ENCODE measurements at regions not wholly inside any gene's neighbourhood (a gene's known extent, or its start where the extent isn't known, plus 50 kb on each side); places are given as distances from the start of the nearest gene placed in this dataset.
A peak's percentile ranks its signal among the peaks of the same experiment; 100 is the strongest.

- peak; percentile 13 for DNase-seq
These were observed 124.3 kb downstream of the TRIM29 start for GRCh38 chr11:120013325-120014250.

DNA sequence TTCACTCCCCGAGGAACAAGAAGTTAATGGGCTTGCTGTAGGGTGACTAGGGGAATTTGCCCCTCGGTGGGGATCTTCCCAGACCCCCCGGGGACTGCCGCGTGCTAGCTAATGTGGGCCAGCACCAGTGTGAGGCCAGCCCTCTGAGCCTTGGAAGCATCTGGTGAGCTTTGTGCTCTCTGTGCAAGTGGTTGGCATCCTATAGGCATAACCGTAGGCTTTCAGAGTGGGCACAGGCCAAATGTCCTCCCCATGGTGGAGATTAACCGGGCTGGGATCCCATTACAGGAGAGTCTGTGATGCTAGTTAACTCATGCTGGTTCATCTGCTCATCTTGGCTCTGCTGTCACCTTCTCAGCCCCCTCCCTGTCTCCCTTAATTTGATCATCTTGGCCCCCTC is 125.7 kb downstream of the TRIM29 start:
- no peak for DNase-seq

DNA sequence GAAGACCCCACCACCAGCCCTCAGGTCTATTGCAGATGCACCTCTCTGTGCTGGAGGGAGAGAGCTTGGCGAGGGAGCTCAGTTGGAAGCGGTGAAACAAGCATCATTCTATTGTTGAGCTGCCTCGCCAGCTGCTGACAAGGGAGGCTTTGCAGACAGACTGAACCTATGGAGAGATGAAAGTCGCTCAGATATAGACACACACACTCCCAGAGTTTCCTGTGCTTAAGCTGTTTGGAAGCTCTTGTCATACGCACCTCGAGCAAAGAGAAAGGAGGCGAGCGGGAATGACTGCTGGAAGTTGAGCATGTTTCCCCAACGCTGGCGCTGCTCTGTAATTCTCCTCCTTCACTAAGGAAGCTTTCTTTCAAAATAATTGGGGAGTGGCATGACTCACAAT is 126.1 kb downstream of the TRIM29 start:
- DNase-seq = no peak

- no peak for DNase-seq
These were observed 127.1 kb downstream of the TRIM29 start for GRCh38 chr11:120010775-120011174.

- no peak for DNase-seq
These were observed 128.0 kb downstream of the TRIM29 start for GRCh38 chr11:120009938-120010337.

- no peak for DNase-seq
These were observed 130.8 kb downstream of the TRIM29 start for GRCh38 chr11:120007144-120007543.

GRCh38 chr11:120004723-120005122 is 133.2 kb downstream of the TRIM29 start:
- no peak for DNase-seq

GRCh38 chr11:120001178-120002090 is 136.5 kb downstream of the TRIM29 start:
- no peak for DNase-seq

GRCh38 chr11:119999220-119999619 is 138.7 kb downstream of the TRIM29 start:
- DNase-seq = no peak

DNA sequence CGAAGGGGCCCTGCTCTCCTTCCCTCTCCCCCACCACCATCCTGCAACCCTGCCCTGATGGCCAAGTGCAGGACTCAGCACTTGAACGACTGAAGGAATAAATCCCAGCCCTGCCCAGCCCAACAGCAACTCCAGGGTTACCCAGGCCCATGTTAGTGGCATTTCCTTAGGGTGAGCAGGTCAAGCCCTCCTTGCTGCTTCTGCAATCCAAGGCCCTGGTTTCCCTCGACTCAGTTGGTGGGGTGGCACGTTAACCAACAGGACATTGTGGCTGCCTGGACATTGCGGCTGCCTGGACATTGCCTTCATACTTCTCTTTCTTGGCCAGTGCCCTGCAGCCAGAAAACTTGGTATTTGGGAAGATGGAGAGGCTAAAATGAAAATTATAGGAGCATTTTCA is 141.4 kb downstream of the TRIM29 start:
- DNase-seq = no peak

- DNase-seq = no peak
These were observed 142.0 kb downstream of the TRIM29 start for GRCh38 chr11:119995730-119996491.

GRCh38 chr11:119993722-119994121 is 144.2 kb downstream of the TRIM29 start:
- DNase-seq = no peak

DNA sequence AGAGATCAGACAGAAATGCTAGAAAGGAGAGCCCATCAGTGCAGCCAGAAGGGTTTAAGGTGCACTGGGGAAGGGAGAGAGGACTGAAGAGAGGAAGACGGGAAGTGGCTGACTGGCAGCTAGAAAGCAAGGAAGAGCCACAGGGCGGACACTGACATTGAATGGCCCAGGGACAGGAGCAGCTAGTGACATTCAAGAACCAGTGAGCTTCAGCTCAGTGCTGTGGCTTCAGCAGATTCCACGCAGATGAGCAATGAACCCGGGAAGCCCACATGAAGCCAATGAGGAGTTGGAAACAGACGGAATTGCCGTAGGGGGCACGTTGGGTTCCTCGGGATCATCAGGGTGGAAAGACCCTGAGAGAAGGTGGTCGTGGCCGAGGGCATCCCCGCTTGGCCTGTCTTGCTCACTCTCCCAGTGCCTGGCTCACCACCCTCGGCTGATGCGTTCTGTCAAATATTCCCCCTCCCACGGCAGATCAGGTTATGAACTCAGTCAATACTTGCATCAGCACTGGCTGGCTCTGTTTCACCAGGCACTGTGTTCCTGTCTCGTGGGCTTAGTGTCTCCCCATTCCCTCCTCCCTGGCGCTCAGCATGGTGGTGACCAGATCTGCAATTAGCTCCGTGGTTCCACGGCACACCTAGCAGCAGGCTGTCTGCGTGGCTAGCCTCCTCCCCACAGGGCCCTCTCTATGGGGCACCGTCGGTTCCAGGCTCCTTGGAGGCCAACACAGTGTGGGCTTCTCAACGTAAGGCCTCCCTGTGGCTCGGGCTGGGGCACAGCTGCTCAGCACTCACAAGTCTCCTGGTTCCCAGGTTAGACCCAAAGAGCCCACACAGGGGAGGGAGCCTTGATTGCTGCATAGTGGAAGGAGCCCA is 145.5 kb downstream of the TRIM29 start:
- DNase-seq = no peak

GRCh38 chr11:119991669-119992068 is 146.2 kb downstream of the TRIM29 start:
- no peak for DNase-seq

- no peak for DNase-seq
These were observed 146.9 kb downstream of the TRIM29 start for GRCh38 chr11:119991022-119991404.

- peak; percentile 5 for DNase-seq
These were observed 147.4 kb downstream of the TRIM29 start for GRCh38 chr11:119990309-119991021.

GRCh38 chr11:119989159-119989821 is 148.6 kb downstream of the TRIM29 start:
- DNase-seq = no peak

DNA sequence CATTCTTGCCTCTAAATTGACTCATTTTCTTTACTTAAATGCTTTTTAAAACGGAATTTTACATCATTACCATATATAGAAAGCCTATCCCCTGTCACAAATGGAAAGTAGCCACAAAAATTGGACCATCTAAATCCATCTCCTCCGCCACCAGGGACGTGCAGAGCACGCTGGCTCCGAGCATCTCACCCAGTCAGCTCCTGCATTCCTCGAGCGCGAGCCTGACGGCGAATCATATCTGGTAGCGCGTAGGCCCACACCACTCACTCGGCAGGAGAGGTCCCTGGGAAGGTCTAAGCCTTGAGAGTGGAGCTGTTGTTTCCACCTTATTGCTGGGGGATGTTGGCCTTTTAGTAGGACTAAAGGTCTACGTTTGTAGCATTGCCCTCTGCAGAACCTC is 152.4 kb downstream of the TRIM29 start:
- DNase-seq = no peak

DNA sequence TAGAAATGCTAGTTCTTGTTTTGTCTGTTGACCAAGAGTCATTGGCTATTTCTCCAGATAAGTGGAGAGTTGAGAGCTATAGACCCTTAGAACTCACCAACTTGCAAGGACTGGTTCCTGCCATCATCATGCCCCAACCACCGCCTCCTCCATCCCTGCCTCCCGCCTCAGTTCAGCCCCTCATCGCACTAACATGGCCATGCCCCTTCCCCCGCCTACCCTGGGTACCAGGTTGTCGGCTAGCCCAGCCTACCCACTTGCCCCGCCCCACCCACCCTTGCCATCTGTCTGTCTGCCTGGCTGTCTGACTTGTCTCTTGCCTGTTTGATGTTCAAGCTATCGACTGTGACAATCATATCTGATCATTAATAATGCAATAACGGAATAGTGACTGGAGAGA is 154.1 kb downstream of the TRIM29 start:
- DNase-seq = no peak

DNA sequence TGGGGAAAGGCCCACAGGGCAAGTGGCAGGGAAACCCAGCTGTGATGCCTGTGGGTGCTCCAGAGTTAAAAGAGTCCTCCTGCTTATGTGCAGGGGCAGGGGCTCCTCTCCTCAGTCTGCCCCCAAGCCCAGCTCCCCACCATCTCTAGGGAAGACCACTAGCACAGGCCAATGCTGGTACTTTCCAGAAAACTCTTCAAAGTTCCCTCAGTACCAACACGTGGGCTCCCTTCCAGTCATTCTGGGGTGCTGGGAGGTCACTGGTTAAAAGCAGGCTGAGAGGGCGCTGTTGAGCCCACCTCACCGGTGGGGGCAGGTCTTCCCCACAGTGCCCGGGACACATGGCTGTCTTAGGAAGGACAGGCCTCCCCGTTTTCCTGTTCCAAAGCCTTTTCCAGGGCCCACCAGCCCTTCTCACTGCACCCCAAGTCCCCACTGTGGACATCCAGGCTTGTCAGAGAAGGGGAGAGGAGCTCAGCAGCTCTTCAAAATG is 154.6 kb downstream of the TRIM29 start:
- DNase-seq = no peak

All from fibroblast of skin of right biceps (primary cell).